Body of pancreas (tissue), 4 donors: ENCODE measurements at regions not wholly inside any gene's neighbourhood (a gene's known extent, or its start where the extent isn't known, plus 50 kb on each side); places are given as distances from the start of the nearest gene placed in this dataset.

Experiments
- POLR2A ChIP-seq, 3 donors: fragments of 450-650 bp; IDR thresholded peaks; one replicate each; pipeline ENCODE4 v1.6.1; 2016; ENCODE audit warnings: antibody characterized with exemption in 3 of 3, mild to moderate bottlenecking in 2 of 3
- TF ChIP-seq, protein P1 (sequence below), 7 experiments: fragments of 450-650 bp in 4 of 7; fragments of 200-600 bp in 3 of 7; sonication (generic) in 3 of 7; IDR thresholded peaks; one replicate each; pipeline ENCODE4 v1.5.1; 2016 to 2019; ENCODE audit warnings: antibody characterized with exemption in 7 of 7

DNA sequence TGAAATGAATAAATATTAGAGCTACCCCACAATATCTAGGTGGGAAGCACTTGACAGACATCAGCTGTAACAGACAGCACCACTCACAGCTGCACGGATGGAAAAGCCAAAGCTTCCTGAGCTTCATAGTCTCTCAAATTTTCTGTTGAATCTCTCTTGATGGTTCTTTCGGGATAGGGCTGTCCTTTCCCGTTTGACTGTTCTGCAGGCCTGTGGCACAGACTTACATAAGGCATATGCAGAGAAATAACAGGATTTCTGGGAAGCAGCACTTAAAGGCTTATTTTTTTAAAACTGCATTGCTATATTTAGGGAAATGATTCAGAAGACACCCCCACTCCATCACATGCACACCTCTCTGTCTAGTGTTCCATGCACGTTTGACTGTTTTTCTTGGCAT lies 77.5 kb downstream of the ZNF648 start:
- TF ChIP-seq, protein P1, sequence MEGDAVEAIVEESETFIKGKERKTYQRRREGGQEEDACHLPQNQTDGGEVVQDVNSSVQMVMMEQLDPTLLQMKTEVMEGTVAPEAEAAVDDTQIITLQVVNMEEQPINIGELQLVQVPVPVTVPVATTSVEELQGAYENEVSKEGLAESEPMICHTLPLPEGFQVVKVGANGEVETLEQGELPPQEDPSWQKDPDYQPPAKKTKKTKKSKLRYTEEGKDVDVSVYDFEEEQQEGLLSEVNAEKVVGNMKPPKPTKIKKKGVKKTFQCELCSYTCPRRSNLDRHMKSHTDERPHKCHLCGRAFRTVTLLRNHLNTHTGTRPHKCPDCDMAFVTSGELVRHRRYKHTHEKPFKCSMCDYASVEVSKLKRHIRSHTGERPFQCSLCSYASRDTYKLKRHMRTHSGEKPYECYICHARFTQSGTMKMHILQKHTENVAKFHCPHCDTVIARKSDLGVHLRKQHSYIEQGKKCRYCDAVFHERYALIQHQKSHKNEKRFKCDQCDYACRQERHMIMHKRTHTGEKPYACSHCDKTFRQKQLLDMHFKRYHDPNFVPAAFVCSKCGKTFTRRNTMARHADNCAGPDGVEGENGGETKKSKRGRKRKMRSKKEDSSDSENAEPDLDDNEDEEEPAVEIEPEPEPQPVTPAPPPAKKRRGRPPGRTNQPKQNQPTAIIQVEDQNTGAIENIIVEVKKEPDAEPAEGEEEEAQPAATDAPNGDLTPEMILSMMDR (IDR thresholded peaks at IDR 0.05), result no peak
- no peak for TF ChIP-seq POLR2A (IDR thresholded peaks at IDR 0.05)
